GM12878 (cell line): ENCODE measurements at regions not wholly inside any gene's neighbourhood (a gene's known extent, or its start where the extent isn't known, plus 50 kb on each side); places are given as distances from the start of the nearest gene placed in this dataset.

Source experiments
- ATAC-seq: fragments of 200-7000 bp; cut with Tn5 transposase; 3 replicates; pipeline ENCODE4 v1.9.1; 2020; ENCODE audit warnings: mild to moderate bottlenecking, moderate library complexity
- BruUV-seq: library from RNA; stranded (reverse); fragments of 400-500 nt; replicated peaks from 2 replicates; lab custom pipeline; 2021; lab: Mats Ljungman, UMichigan
- CTCF ChIA-PET: fragments of 300-600 bp; sonication (Branson Sonifier 250); formaldehyde crosslinking; extraction: SDS; loops from one replicate; lab custom pipeline; 2021; ENCODE audit warnings: inconsistent platforms; lab: Yijun Ruan, JAX
- POLR2A ChIA-PET: fragments of 350-600 bp; formaldehyde crosslinking; extraction: SDS; loops from one replicate; lab custom pipeline; 2021; ENCODE audit warnings: inconsistent platforms; lab: Charles Lee
- RAD21 ChIA-PET: fragments of 300-600 bp; sonication (Branson Sonifier 250); formaldehyde crosslinking; loops from one replicate; lab custom pipeline; 2023; ENCODE audit warnings: antibody characterized with exemption; ENCODE audit not compliant: unreplicated experiment; lab: Charles Lee
- SMC1A ChIA-PET: fragments of 300-600 bp; sonication (Branson Sonifier 250); formaldehyde crosslinking; loops from one replicate; lab custom pipeline; 2023; ENCODE audit not compliant: unreplicated experiment, uncharacterized antibody; lab: Charles Lee
- DNase-seq: peaks from one replicate; pipeline ENCODE4 v3.0.0-alpha.2; 2011; ENCODE audit warnings: low read depth, low spot score
- FAIRE-seq: peaks from 3 replicates; lab custom pipeline; 2011; peaks lifted over from hg19 to GRCh38; lab: Jason Lieb, UNC
- H2AFZ ChIP-seq: 2 replicates; pipeline ENCODE4 v1.6.0; 2011; ENCODE audit warnings: low read depth, low read length, control low read depth; ENCODE audit not compliant: control insufficient read depth
- H3K27ac ChIP-seq: 2 replicates; pipeline ENCODE4 v1.5.1; 2011; ENCODE audit warnings: control low read depth; ENCODE audit not compliant: control insufficient read depth, insufficient read depth
- H3K27me3 ChIP-seq, 2 experiments: replicated peaks in 1 of 2; 2 replicates each; pipeline versions ENCODE4 v1.6.0 to v1.6.1; 2011; ENCODE audit warnings: low read length in 1 of 2; ENCODE audit not compliant: control insufficient read depth in 2 of 2, insufficient read depth in 2 of 2
- H3K36me3 ChIP-seq, 2 experiments: 2 replicates each; pipeline ENCODE4 v1.5.1; 2011; ENCODE audit warnings: low read length in 1 of 2; ENCODE audit not compliant: control insufficient read depth in 2 of 2, insufficient read depth in 2 of 2
- H3K4me1 ChIP-seq: 2 replicates; pipeline ENCODE4 v1.6.1; 2011; ENCODE audit warnings: mild to moderate bottlenecking, low read length, moderate library complexity, mixed read lengths; ENCODE audit not compliant: control insufficient read depth, insufficient read depth
- H3K4me2 ChIP-seq: 2 replicates; pipeline ENCODE4 v1.6.0; 2011; ENCODE audit warnings: control low read depth; ENCODE audit not compliant: control insufficient read depth, insufficient read depth
- H3K4me3 ChIP-seq: fragments of 200-600 bp; sonication (generic); 2 replicates; pipeline ENCODE4 v1.5.1; 2016
- H3K79me2 ChIP-seq: 2 replicates; pipeline ENCODE4 v1.6.0; 2011; ENCODE audit warnings: low read length; ENCODE audit not compliant: control insufficient read depth, insufficient read depth
- H3K9ac ChIP-seq: 2 replicates; pipeline ENCODE4 v1.8.0; 2011; ENCODE audit warnings: low read length, control low read depth, mixed read lengths; ENCODE audit not compliant: control insufficient read depth, insufficient read depth
- H3K9me3 ChIP-seq: replicated peaks from 3 replicates; pipeline ENCODE4 v1.5.1; 2011; ENCODE audit warnings: mild to moderate bottlenecking, low read length; ENCODE audit not compliant: control insufficient read depth, insufficient read depth
- H4K20me1 ChIP-seq: 2 replicates; pipeline ENCODE4 v1.6.0; 2011; ENCODE audit not compliant: control insufficient read depth, insufficient read depth
- CHD4 ChIP-seq: fragments of 200-600 bp; sonication (generic); IDR thresholded peaks from 2 replicates; pipeline ENCODE4 v1.6.1; 2016; ENCODE audit warnings: mild to moderate bottlenecking
- CREM ChIP-seq: IDR thresholded peaks from 2 replicates; pipeline ENCODE4 v1.6.1; 2014; ENCODE audit warnings: antibody characterized with exemption, low read depth
- EGR1 ChIP-seq, 2 experiments: IDR thresholded peaks; 1 replicate in 1 of 2; 2 replicates in 1 of 2; pipeline ENCODE4 v1.6.1; 2011 to 2012; ENCODE audit warnings: low read depth in 2 of 2, low read length in 2 of 2, borderline replicate concordance in 1 of 2, mild to moderate bottlenecking in 1 of 2, moderate library complexity in 1 of 2
- IRF3 ChIP-seq: fragments of 450-650 bp; IDR thresholded peaks from 2 replicates; pipeline ENCODE4 v1.6.1; 2014; ENCODE audit warnings: mild to moderate bottlenecking
- IRF5 ChIP-seq: fragments of 450-650 bp; IDR thresholded peaks from 2 replicates; pipeline ENCODE4 v1.6.1; 2017; ENCODE audit warnings: borderline replicate concordance
- KLF5 ChIP-seq: fragments of 450-650 bp; IDR thresholded peaks from 2 replicates; pipeline ENCODE4 v1.6.1; 2014; ENCODE audit warnings: mild to moderate bottlenecking; ENCODE audit not compliant: partially characterized antibody
- PML ChIP-seq: IDR thresholded peaks from 2 replicates; pipeline ENCODE4 v1.6.1; 2012; ENCODE audit warnings: low read length, inconsistent platforms
- POU2F2 ChIP-seq: IDR thresholded peaks from 3 replicates; pipeline ENCODE4 v1.6.1; 2011; ENCODE audit warnings: low read depth, mild to moderate bottlenecking, low read length, borderline replicate concordance
- RBBP5 ChIP-seq: fragments of 200-600 bp; sonication (generic); conservative IDR thresholded peaks from 2 replicates; pipeline ENCODE4 v1.6.1; 2016
- SMAD5 ChIP-seq: IDR thresholded peaks from 2 replicates; pipeline ENCODE4 v1.6.1; 2016; ENCODE audit warnings: antibody characterized with exemption, low read depth
- STAT1 ChIP-seq: fragments of 450-650 bp; conservative IDR thresholded peaks from 2 replicates; pipeline ENCODE4 v1.6.1; 2014; ENCODE audit warnings: antibody characterized with exemption, mild to moderate bottlenecking
- TCF3 ChIP-seq: IDR thresholded peaks from 2 replicates; pipeline ENCODE4 v1.6.1; 2012; ENCODE audit warnings: low read depth, mild to moderate bottlenecking, low read length, borderline replicate concordance; ENCODE audit not compliant: insufficient read depth
- ZNF24 ChIP-seq: fragments of 450-650 bp; IDR thresholded peaks from 2 replicates; pipeline ENCODE4 v1.6.1; 2017; ENCODE audit warnings: antibody characterized with exemption, mild to moderate bottlenecking
- WGBS: methylation state at CpG from one replicate; pipeline ENCODE4 v1.1.6; 2016; ENCODE audit warnings: low lambda C conversion rate; ENCODE audit not compliant: insufficient replicate concordance, insufficient coverage; ENCODE audit errors: missing lambda C conversion rate; 5-methylcytosine and 5-hydroxymethylcytosine counted together
- in situ Hi-C: fragments of 300-500 bp; cut with MboI; formaldehyde crosslinking; loops from 9 replicates; pipeline ENCODE4 v1.14.3; 2018; ENCODE audit warnings: mixed read lengths
- intact Hi-C: fragments of 100-400 bp; cut with micrococcal nuclease; formaldehyde crosslinking; loops from one replicate; pipeline ENCODE4 v1.14.2; 2022; ENCODE audit not compliant: unreplicated experiment

- no peak overlapping the region for H3K4me2 ChIP-seq
- no peaks in the 10 kb centered on the region for H3K27me3 ChIP-seq
- no peak for ATAC-seq
- CTCF ChIA-PET, result no interaction called here
- H3K9ac ChIP-seq, result no peak overlapping the region
- TF ChIP-seq CREM, result no peak
- TF ChIP-seq POU2F2, result no peak
- no peak for TF ChIP-seq IRF5
- no peak for TF ChIP-seq RBBP5
- no peak for TF ChIP-seq PML
- no peak for TF ChIP-seq SMAD5
- TF ChIP-seq TCF3, result no peak
- no peak for TF ChIP-seq CHD4
- no peak for TF ChIP-seq EGR1 (IDR thresholded peaks at IDR 0.05; ENCODE audit: borderline replicate concordance in 1 of 2, low read depth in 2 of 2, low read length in 2 of 2)
- TF ChIP-seq IRF3, result no peak
- no peak for TF ChIP-seq KLF5
- TF ChIP-seq ZNF24, result no peak
- no peak for TF ChIP-seq STAT1
- TF ChIP-seq, all 136 proteins: peak for 0
- intact Hi-C loops (no loop called here), in situ Hi-C loops (no loop called here)
- no peaks in the 10 kb centered on the region for H3K4me1 ChIP-seq
- H3K27ac ChIP-seq, result no peak overlapping the region
- no peaks in the 10 kb centered on the region for H3K9me3 ChIP-seq
- POLR2A ChIA-PET, result no interaction called here
- WGBS, result 0% methylated on average over 1 of the region's 1 CpG
- H4K20me1 ChIP-seq, result no peaks in the 10 kb centered on the region
- DNase-seq, result no peak
- no peak overlapping the region for H2AFZ ChIP-seq
- no peak overlapping the region for H3K4me3 ChIP-seq
- BruUV-seq, result no TSS peak
- no peak for FAIRE-seq
- SMC1A ChIA-PET, result no interaction called here
- H3K36me3 ChIP-seq, result no peaks in the 10 kb centered on the region
- no peaks in the 10 kb centered on the region for H3K79me2 ChIP-seq
- RAD21 ChIA-PET, result no interaction called here
Measured at GRCh38 chr12:115811929-115812328, 465.6 kb downstream of the MED13L start.
